Gastroesophageal sphincter (tissue), 4 donors: ENCODE measurements at regions not wholly inside any gene's neighbourhood (a gene's known extent, or its start where the extent isn't known, plus 50 kb on each side); places are given as distances from the start of the nearest gene placed in this dataset.

Experiments
- ATAC-seq: fragments of 150-250 bp; one replicate; pipeline ENCODE4 v1.9.1; 2016; ENCODE audit warnings: mild to moderate bottlenecking, moderate library complexity
- H3K27ac ChIP-seq, 4 donors: fragments of 200-600 bp; sonication (generic) in 3 of 4; 1 replicate in 3 of 4; 2 replicates in 1 of 4; pipeline ENCODE4 v1.5.1; 2016 to 2019
- H3K27me3 ChIP-seq: fragments of 200-600 bp; sonication (generic); one replicate; pipeline ENCODE4 v1.5.1; 2019
- H3K36me3 ChIP-seq, 2 donors: fragments of 200-600 bp; sonication (generic); one replicate each; pipeline ENCODE4 v1.5.1; 2019; ENCODE audit warnings: control low read depth in 1 of 2
- H3K4me1 ChIP-seq, 3 donors: fragments of 200-600 bp; sonication (generic); 1 replicate in 2 of 3; 2 replicates in 1 of 3; pipeline ENCODE4 v1.5.1; 2016 to 2019; ENCODE audit warnings: control low read depth in 2 of 3
- H3K4me3 ChIP-seq, 2 donors: fragments of 200-600 bp; sonication (generic); one replicate each; pipeline ENCODE4 v1.5.1; 2019; ENCODE audit warnings: mild to moderate bottlenecking in 1 of 2, moderate library complexity in 1 of 2
- H3K9me3 ChIP-seq, 3 donors: fragments of 200-600 bp; sonication (generic); one replicate each; pipeline ENCODE4 v1.5.1; 2017 to 2019; ENCODE audit warnings: control low read depth in 2 of 3
- EP300 ChIP-seq: sonication (generic); formaldehyde crosslinking; IDR thresholded peaks from one replicate; pipeline ENCODE4 v1.6.1; 2017; ENCODE audit warnings: antibody characterized with exemption, mild to moderate bottlenecking
- POLR2A ChIP-seq, 2 donors: fragments of 450-650 bp; IDR thresholded peaks; one replicate each; pipeline ENCODE4 v1.6.1; 2017; ENCODE audit warnings: antibody characterized with exemption in 2 of 2, mild to moderate bottlenecking in 2 of 2, moderate library complexity in 1 of 2
- POLR2AphosphoS5 ChIP-seq: sonication (generic); formaldehyde crosslinking; IDR thresholded peaks from one replicate; pipeline ENCODE4 v1.6.1; 2017; ENCODE audit warnings: antibody characterized with exemption
- WGBS, 2 donors: methylation state at CpG; one replicate each; pipeline ENCODE4 v1.1.5; 2018; ENCODE audit warnings: low coverage in 1 of 2; 5-methylcytosine and 5-hydroxymethylcytosine counted together
- TF ChIP-seq, protein P1 (sequence below), 4 experiments: fragments of 200-600 bp in 2 of 4; fragments of 450-650 bp in 2 of 4; sonication (generic) in 1 of 4; IDR thresholded peaks; one replicate each; pipeline ENCODE4 v1.5.1; 2017 to 2019; ENCODE audit warnings: antibody characterized with exemption in 4 of 4, mild to moderate bottlenecking in 2 of 4, moderate library complexity in 2 of 4

GRCh38 chr16:79393127-79393526 is 207.4 kb downstream of the MAF start:
- H3K36me3 ChIP-seq: no peaks in the 10 kb centered on the region
- no peak for ATAC-seq
- TF ChIP-seq POLR2A (IDR thresholded peaks at IDR 0.05) (no peak), POLR2AphosphoS5 (no peak), EP300 (no peak)
- TF ChIP-seq, protein P1, sequence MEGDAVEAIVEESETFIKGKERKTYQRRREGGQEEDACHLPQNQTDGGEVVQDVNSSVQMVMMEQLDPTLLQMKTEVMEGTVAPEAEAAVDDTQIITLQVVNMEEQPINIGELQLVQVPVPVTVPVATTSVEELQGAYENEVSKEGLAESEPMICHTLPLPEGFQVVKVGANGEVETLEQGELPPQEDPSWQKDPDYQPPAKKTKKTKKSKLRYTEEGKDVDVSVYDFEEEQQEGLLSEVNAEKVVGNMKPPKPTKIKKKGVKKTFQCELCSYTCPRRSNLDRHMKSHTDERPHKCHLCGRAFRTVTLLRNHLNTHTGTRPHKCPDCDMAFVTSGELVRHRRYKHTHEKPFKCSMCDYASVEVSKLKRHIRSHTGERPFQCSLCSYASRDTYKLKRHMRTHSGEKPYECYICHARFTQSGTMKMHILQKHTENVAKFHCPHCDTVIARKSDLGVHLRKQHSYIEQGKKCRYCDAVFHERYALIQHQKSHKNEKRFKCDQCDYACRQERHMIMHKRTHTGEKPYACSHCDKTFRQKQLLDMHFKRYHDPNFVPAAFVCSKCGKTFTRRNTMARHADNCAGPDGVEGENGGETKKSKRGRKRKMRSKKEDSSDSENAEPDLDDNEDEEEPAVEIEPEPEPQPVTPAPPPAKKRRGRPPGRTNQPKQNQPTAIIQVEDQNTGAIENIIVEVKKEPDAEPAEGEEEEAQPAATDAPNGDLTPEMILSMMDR (IDR thresholded peaks at IDR 0.05): no peak
- H3K27me3 ChIP-seq: no peaks in the 10 kb centered on the region
- H3K9me3 ChIP-seq: no peaks in the 10 kb centered on the region
- 68 to 83% methylated on average over 1 to 2 of the region's 4 CpGs for WGBS, 2 donors
- no peak overlapping the region for H3K4me3 ChIP-seq
- H3K27ac ChIP-seq: no peak overlapping the region
- no peaks in the 10 kb centered on the region for H3K4me1 ChIP-seq

DNA sequence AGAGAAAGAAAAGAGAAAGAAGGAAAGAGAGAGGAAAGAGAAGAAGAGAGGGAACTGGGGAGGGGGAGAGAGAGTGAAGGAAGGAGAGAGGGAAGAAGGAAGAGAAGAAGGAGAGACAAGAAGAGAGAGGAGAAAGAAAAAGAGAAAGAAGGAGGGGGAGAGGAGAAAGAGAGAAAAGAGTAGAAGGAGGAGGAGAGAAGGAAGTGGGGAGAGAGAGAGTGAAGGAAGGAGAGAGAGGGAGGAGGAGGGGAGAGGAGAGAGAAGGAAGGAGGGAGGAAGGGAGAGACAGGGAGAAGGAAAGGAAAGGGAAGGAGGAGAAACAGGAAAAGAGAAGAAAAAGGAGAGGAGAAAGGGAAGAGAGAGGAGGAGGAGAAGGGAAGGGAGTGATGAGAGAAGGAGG is 208.5 kb downstream of the MAF start:
- TF ChIP-seq POLR2AphosphoS5: no peak
- no peak for TF ChIP-seq EP300
- TF ChIP-seq POLR2A (IDR thresholded peaks at IDR 0.05): no peak
- TF ChIP-seq, protein P1 (IDR thresholded peaks at IDR 0.05): no peak
- no peaks in the 10 kb centered on the region for H3K27me3 ChIP-seq
- H3K9me3 ChIP-seq: no peaks in the 10 kb centered on the region
- H3K27ac ChIP-seq: no peak overlapping the region
- no peak for ATAC-seq
- H3K4me3 ChIP-seq: no peak overlapping the region
- no peaks in the 10 kb centered on the region for H3K4me1 ChIP-seq
- no peaks in the 10 kb centered on the region for H3K36me3 ChIP-seq

DNA sequence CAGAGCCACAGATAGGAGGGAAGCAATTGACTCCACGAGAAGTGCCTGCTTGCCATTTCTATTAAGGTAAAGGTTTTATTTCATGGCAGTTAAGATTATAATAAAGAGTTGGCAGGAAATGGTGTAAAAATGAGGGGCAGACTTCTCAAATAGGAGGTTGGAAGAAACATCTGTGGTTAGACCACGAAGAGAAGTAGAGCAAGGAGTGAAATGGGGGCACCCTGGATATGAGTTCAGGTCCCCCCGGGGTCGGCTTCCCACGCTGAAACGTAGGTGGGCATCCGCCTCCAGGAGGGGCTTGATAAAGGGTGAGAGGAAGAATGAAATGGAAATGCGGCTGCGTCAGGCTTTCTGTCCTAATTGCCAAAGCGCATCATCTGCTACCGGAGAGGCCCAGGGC is 209.1 kb downstream of the MAF start:
- Histone ChIP-seq H3K4me3 (no peak overlapping the region), H3K27ac (no peak overlapping the region), H3K4me1 (no peaks in the 10 kb centered on the region), H3K36me3 (no peaks in the 10 kb centered on the region), H3K9me3 (no peaks in the 10 kb centered on the region), H3K27me3 (no peaks in the 10 kb centered on the region)
- WGBS, 2 donors: 89 to 94% methylated on average over 4 to 11 of the region's 11 CpGs
- TF ChIP-seq POLR2AphosphoS5 (no peak), POLR2A (IDR thresholded peaks at IDR 0.05) (no peak), EP300 (no peak)
- TF ChIP-seq, protein P1 (IDR thresholded peaks at IDR 0.05): no peak
- ATAC-seq: no peak

DNA sequence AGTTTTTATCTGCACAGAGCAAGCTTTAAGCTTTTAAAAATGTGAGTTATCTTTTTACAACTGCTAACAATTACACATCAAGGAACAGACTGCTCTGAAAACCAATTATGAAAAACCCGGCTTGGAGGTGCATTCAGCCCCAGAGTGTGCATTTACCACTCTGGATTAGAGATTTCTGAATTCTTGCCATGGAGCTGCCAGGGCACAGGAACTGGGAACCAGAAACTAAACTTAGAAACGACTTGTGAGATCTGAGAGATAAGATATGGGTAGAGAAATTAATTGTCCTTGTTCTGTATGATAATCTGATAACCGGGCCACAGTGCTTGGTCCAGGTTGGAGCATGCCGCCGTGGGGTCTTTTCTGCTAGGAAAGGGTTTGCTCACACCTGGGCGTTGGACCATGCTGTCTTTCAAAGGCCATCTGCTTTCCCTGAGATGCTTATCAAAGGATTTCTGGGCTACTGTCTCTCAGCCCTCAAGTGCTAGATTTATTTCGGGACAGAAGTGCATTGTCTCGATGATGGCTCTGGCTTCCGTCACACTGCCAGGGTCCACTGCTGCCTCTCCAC is 210.0 kb downstream of the MAF start:
- no peak for ATAC-seq
- H3K4me1 ChIP-seq: no peaks in the 10 kb centered on the region
- no peaks in the 10 kb centered on the region for H3K36me3 ChIP-seq
- H3K4me3 ChIP-seq: no peak overlapping the region
- H3K27me3 ChIP-seq: no peaks in the 10 kb centered on the region
- TF ChIP-seq, protein P1 (IDR thresholded peaks at IDR 0.05): no peak
- TF ChIP-seq EP300 (no peak), POLR2A (IDR thresholded peaks at IDR 0.05) (no peak), POLR2AphosphoS5 (no peak)
- no peak overlapping the region for H3K27ac ChIP-seq
- 68 to 79% methylated on average over 8 to 9 of the region's 9 CpGs for WGBS, 2 donors
- H3K9me3 ChIP-seq: no peaks in the 10 kb centered on the region

DNA sequence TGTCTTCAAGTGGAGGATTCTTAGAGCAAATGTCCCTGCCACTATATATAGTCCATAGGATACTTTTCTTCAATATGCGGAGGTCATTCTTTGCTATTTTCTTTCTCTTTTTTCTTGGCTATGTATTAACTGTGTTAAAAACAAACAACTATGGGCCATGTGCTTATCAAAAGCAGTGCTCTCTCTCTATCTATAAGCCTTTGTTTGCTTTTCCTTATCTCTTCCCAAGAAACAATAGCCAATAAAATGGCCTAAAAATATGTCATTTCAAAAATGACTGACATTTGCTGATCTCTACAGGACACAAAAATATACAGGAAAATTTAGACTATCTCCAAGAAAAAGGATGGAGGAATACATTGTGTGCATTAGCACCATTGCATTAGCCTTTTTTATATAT is 212.1 kb downstream of the MAF start:
- H3K4me1 ChIP-seq: no peaks in the 10 kb centered on the region
- WGBS, 2 donors: 85 to 92% methylated on average over 1 of the region's 1 CpG
- H3K27ac ChIP-seq: no peak overlapping the region
- H3K4me3 ChIP-seq: no peak overlapping the region
- TF ChIP-seq, protein P1 (IDR thresholded peaks at IDR 0.05): no peak
- TF ChIP-seq EP300: no peak
- TF ChIP-seq POLR2AphosphoS5: no peak
- no peak for TF ChIP-seq POLR2A (IDR thresholded peaks at IDR 0.05)
- H3K27me3 ChIP-seq: no peaks in the 10 kb centered on the region
- H3K36me3 ChIP-seq: no peaks in the 10 kb centered on the region
- H3K9me3 ChIP-seq: no peaks in the 10 kb centered on the region
- no peak for ATAC-seq
